ENCODE measurements at regions not wholly inside any gene's neighbourhood (a gene's known extent, or its start where the extent isn't known, plus 50 kb on each side); places are given as distances from the start of the nearest gene placed in this dataset.

DNA sequence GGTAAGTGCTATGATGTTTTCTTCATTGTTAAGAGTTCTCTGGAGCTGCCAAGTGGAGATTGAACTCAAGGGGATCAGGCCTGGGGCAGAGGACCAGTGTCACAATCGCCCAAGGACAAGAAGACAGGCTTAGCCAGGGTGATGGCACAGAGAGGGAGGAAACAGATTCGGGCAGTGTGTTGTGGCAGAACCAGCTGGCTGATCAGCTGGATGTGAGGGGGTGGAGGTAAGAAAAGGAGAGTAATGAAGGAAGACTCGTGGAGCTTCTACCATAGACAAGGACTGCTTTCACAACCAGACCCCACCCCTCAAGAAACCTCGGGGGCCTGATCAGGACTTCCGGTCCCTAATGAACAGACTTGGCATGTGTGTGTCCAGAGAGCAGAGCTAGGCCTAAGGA lies 60.9 kb upstream of the LINGO1 start:
- TF ChIP-seq FOXK2 (IDR thresholded peaks at IDR 0.05): no peak
- TF ChIP-seq NFRKB (IDR thresholded peaks at IDR 0.05): no peak
- no peak for TF ChIP-seq SUZ12 (IDR thresholded peaks at IDR 0.05)
- no peak for TF ChIP-seq ELF4 (IDR thresholded peaks at IDR 0.05)
- no peak for TF ChIP-seq TARDBP (IDR thresholded peaks at IDR 0.05)
- no peak for TF ChIP-seq FOXA1 (IDR thresholded peaks at IDR 0.05)
- TF ChIP-seq BHLHE40 (IDR thresholded peaks at IDR 0.05; ENCODE audit: borderline replicate concordance): no peak
- no peak for TF ChIP-seq SP1 (IDR thresholded peaks at IDR 0.05)
- no peak for TF ChIP-seq ARNT (IDR thresholded peaks at IDR 0.05)
- TF ChIP-seq ZNF384 (IDR thresholded peaks at IDR 0.05): no peak
- TF ChIP-seq L3MBTL2 (conservative IDR thresholded peaks at IDR 0.05): no peak

Data from HEK293T (cell line).